Upper lobe of left lung (tissue), 6 donors: ENCODE measurements at regions not wholly inside any gene's neighbourhood (a gene's known extent, or its start where the extent isn't known, plus 50 kb on each side); places are given as distances from the start of the nearest gene placed in this dataset.
A peak's percentile ranks its signal among the peaks of the same experiment; 100 is the strongest.

Source experiments
- ATAC-seq, 2 donors: fragments of 200-7000 bp; cut with Tn5 transposase; one replicate each; pipeline ENCODE4 v1.9.1; 2022; ENCODE audit warnings: mild to moderate bottlenecking in 2 of 2, moderate library complexity in 2 of 2; ENCODE audit not compliant: low FRiP score in 2 of 2
- DNase-seq, 2 donors: peaks; one replicate each; pipeline ENCODE4 v3.0.0-alpha.2; 2019 to 2020
- H3K27ac ChIP-seq, 4 donors: fragments of 200-600 bp; sonication (generic); one replicate each; pipeline ENCODE4 v1.5.1; 2016 to 2019
- H3K27me3 ChIP-seq, 4 donors: fragments of 200-600 bp; sonication (generic); one replicate each; pipeline ENCODE4 v1.5.1; 2017 to 2019
- H3K36me3 ChIP-seq, 4 donors: fragments of 200-600 bp; sonication (generic); one replicate each; pipeline ENCODE4 v1.5.1; 2016 to 2019
- H3K4me1 ChIP-seq, 4 donors: fragments of 200-600 bp; sonication (generic); one replicate each; pipeline ENCODE4 v1.5.1; 2018 to 2019
- H3K4me3 ChIP-seq, 4 donors: fragments of 200-600 bp; sonication (generic); one replicate each; pipeline ENCODE4 v1.5.1; 2017 to 2019; ENCODE audit warnings: mild to moderate bottlenecking in 2 of 4, moderate library complexity in 1 of 4
- H3K9me3 ChIP-seq, 4 donors: fragments of 200-600 bp; sonication (generic); one replicate each; pipeline ENCODE4 v1.5.1; 2018 to 2019
- CTCF ChIP-seq, 6 experiments: fragments of 450-650 bp in 4 of 6; fragments of 200-600 bp in 2 of 6; sonication (generic) in 2 of 6; IDR thresholded peaks; one replicate each; pipeline ENCODE4 v1.5.1; 2016 to 2019; ENCODE audit warnings: antibody characterized with exemption in 6 of 6
- EP300 ChIP-seq, 4 donors: sonication (generic); formaldehyde crosslinking; IDR thresholded peaks; one replicate each; pipeline ENCODE4 v1.5.1; 2017; ENCODE audit warnings: antibody characterized with exemption in 4 of 4, control low read depth in 2 of 4
- POLR2A ChIP-seq, 4 donors: fragments of 450-650 bp; IDR thresholded peaks; one replicate each; pipeline ENCODE4 v1.5.1; 2016 to 2017; ENCODE audit warnings: antibody characterized with exemption in 4 of 4, mild to moderate bottlenecking in 2 of 4
- POLR2AphosphoS5 ChIP-seq, 2 donors: sonication (generic); formaldehyde crosslinking; IDR thresholded peaks; one replicate each; pipeline ENCODE4 v1.5.1; 2017; ENCODE audit warnings: antibody characterized with exemption in 2 of 2
- WGBS, 2 donors: methylation state at CpG; one replicate each; pipeline ENCODE4 v1.1.5; 2017 to 2018; 5-methylcytosine and 5-hydroxymethylcytosine counted together
- donor health status: DM: no; HTN: no; CAD: no; lungs with moderate emphysema.
- donor health status: DM: no; HTN: yes; CAD: no; lungs with severe emphysema.

DNA sequence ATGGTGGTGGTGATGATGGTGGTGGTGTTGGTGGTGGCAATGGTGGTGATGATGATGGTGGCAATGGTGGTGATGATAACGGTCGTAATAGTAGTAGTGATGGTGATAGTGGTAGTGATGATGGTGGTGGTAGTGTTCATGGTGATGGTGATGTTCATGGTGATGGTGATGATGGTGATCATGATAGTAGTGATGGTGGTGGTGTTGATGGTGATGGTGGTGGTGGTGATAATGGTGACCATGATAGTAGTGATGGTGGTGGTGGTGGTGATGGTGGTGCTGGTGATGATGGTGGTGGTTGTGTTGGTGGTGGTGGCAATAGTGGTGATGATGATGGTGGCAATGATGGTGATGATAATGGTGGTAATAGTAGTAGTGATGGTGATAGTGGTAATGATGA, 68.0 kb downstream of the SOX9 start:
- ATAC-seq (no peak), DNase-seq (no peak)
- TF ChIP-seq CTCF (IDR thresholded peaks at IDR 0.05) (no peak), POLR2AphosphoS5 (IDR thresholded peaks at IDR 0.05) (no peak), POLR2A (IDR thresholded peaks at IDR 0.05) (no peak), EP300 (IDR thresholded peaks at IDR 0.05) (no peak)
- Histone ChIP-seq H3K27me3 (no peaks in the 10 kb centered on the region), H3K36me3 (no peaks in the 10 kb centered on the region), H3K4me1 (no peaks in the 10 kb centered on the region), H3K9me3 (no peaks in the 10 kb centered on the region), H3K27ac (no peak overlapping the region), H3K4me3 (no peak overlapping the region)
- 89 to 98% methylated on average over 2 of the region's 2 CpGs for WGBS, 2 donors

- TF ChIP-seq CTCF (IDR thresholded peaks at IDR 0.05) (no peak), POLR2A (IDR thresholded peaks at IDR 0.05) (no peak), POLR2AphosphoS5 (IDR thresholded peaks at IDR 0.05) (no peak), EP300 (IDR thresholded peaks at IDR 0.05) (no peak)
- Histone ChIP-seq H3K36me3 (no peaks in the 10 kb centered on the region), H3K9me3 (no peaks in the 10 kb centered on the region), H3K27ac (no peak overlapping the region), H3K4me3 (no peak overlapping the region), H3K27me3 (no peaks in the 10 kb centered on the region), H3K4me1 (no peaks in the 10 kb centered on the region)
- WGBS, 2 donors = 70 to 85% methylated on average over 5 of the region's 5 CpGs
- ATAC-seq (no peak), DNase-seq (no peak)
These were observed 69.2 kb downstream of the SOX9 start for GRCh38 chr17:72189768-72190593.

- Histone ChIP-seq H3K4me1 (no peaks in the 10 kb centered on the region), H3K9me3 (no peaks in the 10 kb centered on the region), H3K36me3 (no peaks in the 10 kb centered on the region), H3K27ac (peak overlapping the region in 3 of 4 donors; percentile 1 to 65 (median 53)), H3K4me3 (no peak overlapping the region), H3K27me3 (no peaks in the 10 kb centered on the region)
- 75 to 85% methylated on average over 5 of the region's 5 CpGs for WGBS, 2 donors
- DNase-seq = no peak
- ATAC-seq = no peak
- no peak for TF ChIP-seq CTCF (IDR thresholded peaks at IDR 0.05)
- TF ChIP-seq EP300 (IDR thresholded peaks at IDR 0.05) = no peak
- no peak for TF ChIP-seq POLR2AphosphoS5 (IDR thresholded peaks at IDR 0.05)
- no peak for TF ChIP-seq POLR2A (IDR thresholded peaks at IDR 0.05)
These were observed 70.5 kb downstream of the SOX9 start for GRCh38 chr17:72191356-72191755.

- Histone ChIP-seq H3K4me1 (no peaks in the 10 kb centered on the region), H3K9me3 (no peaks in the 10 kb centered on the region), H3K4me3 (no peak overlapping the region), H3K27ac (peak overlapping the region in 3 of 4 donors; percentile 1 to 65 (median 53)), H3K36me3 (no peaks in the 10 kb centered on the region), H3K27me3 (no peaks in the 10 kb centered on the region)
- peak; percentile 73 to 92 for ATAC-seq
- 58 to 68% methylated on average over 9 to 11 of the region's 11 CpGs for WGBS, 2 donors
- no peak for DNase-seq
- TF ChIP-seq POLR2A (IDR thresholded peaks at IDR 0.05) = no peak
- peak in 1 of 2 donors; percentile 25 for TF ChIP-seq POLR2AphosphoS5 (IDR thresholded peaks at IDR 0.05)
These were observed 71.3 kb downstream of the SOX9 start for GRCh38 chr17:72191921-72192799.

DNA sequence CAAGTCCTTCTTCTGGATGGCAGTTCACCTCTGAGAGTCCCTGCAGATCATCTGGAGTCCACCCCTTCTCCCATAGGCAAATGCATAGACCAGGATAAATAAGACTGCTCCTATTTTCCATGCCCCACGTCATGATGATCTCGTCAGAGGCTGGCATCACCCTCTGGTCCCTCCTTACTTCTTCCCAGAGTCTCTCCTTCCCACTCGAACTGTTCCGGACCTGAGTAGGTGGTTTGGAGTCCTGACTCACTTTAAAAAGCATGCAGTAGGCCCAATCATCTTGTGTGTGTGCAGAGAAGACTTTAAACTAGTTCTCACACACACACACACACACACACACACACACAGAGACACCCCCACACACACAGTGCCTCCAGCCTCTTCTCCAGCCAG, 72.0 kb downstream of the SOX9 start:
- H3K36me3 ChIP-seq = no peaks in the 10 kb centered on the region
- H3K27ac ChIP-seq = peak overlapping the region in 2 of 4 donors; percentile 24 to 27
- no peaks in the 10 kb centered on the region for H3K4me1 ChIP-seq
- DNase-seq (no peak), ATAC-seq (peak; percentile 19 to 23)
- TF ChIP-seq EP300 (IDR thresholded peaks at IDR 0.05) (no peak), CTCF (IDR thresholded peaks at IDR 0.05) (no peak), POLR2A (IDR thresholded peaks at IDR 0.05) (no peak), POLR2AphosphoS5 (IDR thresholded peaks at IDR 0.05) (no peak)
- no peak overlapping the region for H3K4me3 ChIP-seq
- no peaks in the 10 kb centered on the region for H3K27me3 ChIP-seq
- H3K9me3 ChIP-seq = no peaks in the 10 kb centered on the region
- 82 to 88% methylated on average over 4 of the region's 4 CpGs for WGBS, 2 donors
